ENCODE measurements at regions not wholly inside any gene's neighbourhood (a gene's known extent, or its start where the extent isn't known, plus 50 kb on each side); places are given as distances from the start of the nearest gene placed in this dataset.
"Not testable (repeated sequence)": the region's sequence is repeated elsewhere in the genome, so short reads cannot be mapped to it uniquely, and the experiment has no call there.

DNA sequence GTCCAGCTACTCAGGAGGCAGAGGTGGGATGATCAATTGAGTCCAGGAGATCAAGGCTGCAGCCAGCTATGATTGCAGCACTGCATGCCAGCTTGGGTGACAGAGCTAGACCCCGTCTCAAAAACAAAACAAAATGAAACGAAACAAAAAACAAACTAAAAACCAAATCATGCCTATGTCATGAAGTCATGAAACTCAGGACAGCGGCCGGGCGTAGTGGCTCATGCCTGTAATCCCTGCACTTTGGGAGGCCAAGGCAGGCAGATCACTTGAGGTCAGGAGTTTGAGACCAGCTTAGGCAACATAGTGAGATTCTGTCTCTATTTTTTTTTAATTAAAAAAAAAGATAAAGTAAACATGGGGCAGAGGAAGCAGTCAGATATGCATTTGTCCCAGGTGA lies 472.6 kb downstream of the GOLGA6L6 start:
- DNase-seq; CTCF ChIA-PET; POLR2A ChIA-PET; H3K4me3 Mint-ChIP-seq; H3K27ac Mint-ChIP-seq; H3K36me3 Mint-ChIP-seq (ENCODE audit: low read depth); H3K9me3 Mint-ChIP-seq; intact Hi-C loops (cut with micrococcal nuclease); H3K4me1 Mint-ChIP-seq; H3K27me3 Mint-ChIP-seq; ATAC-seq (ENCODE audit: low read depth): not testable (repeated sequence)

DNA sequence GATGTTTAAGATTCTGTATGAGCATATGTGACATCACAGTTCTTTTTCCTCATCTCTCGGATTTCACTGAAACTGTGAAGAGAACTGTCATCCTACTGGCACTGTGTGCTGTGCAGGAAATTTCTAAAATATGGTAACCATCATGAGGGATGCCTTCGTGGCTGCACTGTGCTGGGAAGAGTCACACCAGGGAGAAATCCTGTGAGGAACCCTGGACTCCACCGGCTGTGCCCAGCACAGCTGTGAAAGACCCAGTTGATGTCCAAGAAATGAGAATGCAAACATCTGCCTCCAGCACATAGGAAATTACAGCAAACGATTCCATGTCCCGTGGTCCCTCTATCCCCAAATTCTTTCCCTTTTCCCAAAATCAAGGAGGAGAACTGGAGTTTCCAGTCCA lies 475.4 kb downstream of the GOLGA6L6 start:
- CTCF ChIA-PET; POLR2A ChIA-PET; H3K4me3 Mint-ChIP-seq; ATAC-seq (ENCODE audit: low read depth); H3K27ac Mint-ChIP-seq; H3K36me3 Mint-ChIP-seq (ENCODE audit: low read depth); H3K9me3 Mint-ChIP-seq; H3K4me1 Mint-ChIP-seq; intact Hi-C loops (cut with micrococcal nuclease); H3K27me3 Mint-ChIP-seq; DNase-seq: not testable (repeated sequence)

DNA sequence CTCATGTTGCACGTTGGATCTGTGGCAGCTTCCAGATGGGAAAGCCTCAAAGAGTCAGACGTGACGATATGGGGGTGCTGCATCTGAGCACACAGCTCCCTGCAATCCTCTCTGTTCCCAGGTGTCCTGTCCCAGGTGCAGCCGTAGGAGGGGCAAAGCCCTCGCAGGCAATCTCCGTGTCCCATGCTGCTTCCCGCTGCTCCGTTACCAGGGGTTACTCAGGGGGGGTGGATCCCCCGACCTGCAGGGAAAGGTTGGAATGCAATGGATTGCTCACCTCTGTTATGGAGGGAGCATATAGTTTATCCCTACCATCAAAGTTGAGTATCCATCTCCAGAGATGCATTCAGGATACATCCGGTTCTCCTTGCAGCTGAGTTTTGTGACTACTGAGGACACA lies 476.1 kb downstream of the GOLGA6L6 start:
- H3K36me3 Mint-ChIP-seq (ENCODE audit: low read depth); ATAC-seq (ENCODE audit: low read depth); intact Hi-C loops (cut with micrococcal nuclease); CTCF ChIA-PET; POLR2A ChIA-PET; DNase-seq; H3K4me1 Mint-ChIP-seq; H3K27me3 Mint-ChIP-seq; H3K9me3 Mint-ChIP-seq; H3K4me3 Mint-ChIP-seq; H3K27ac Mint-ChIP-seq: not testable (repeated sequence)

DNA sequence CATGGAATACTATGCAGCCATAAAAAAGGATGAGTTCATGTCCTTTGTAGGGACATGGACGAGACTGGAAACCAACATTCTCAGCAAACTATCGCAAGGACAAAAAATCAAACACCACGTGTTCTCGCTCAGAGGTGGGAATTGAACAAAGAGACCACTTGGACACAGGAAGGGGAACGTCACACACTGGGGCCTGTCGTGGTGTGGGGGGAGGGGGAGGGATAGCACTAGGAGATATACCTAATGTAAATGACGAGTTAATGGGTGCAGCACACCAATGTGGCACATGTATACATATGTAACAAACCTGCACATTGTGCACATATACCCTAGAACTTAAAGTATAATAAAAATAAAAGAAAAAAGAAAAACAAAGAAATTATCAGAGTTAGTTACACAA lies 478.4 kb downstream of the GOLGA6L6 start:
- H3K4me3 Mint-ChIP-seq; H3K27ac Mint-ChIP-seq; H3K9me3 Mint-ChIP-seq; H3K36me3 Mint-ChIP-seq (ENCODE audit: low read depth); H3K4me1 Mint-ChIP-seq; DNase-seq; POLR2A ChIA-PET; intact Hi-C loops (cut with micrococcal nuclease); H3K27me3 Mint-ChIP-seq; CTCF ChIA-PET; ATAC-seq (ENCODE audit: low read depth): not testable (repeated sequence)

DNA sequence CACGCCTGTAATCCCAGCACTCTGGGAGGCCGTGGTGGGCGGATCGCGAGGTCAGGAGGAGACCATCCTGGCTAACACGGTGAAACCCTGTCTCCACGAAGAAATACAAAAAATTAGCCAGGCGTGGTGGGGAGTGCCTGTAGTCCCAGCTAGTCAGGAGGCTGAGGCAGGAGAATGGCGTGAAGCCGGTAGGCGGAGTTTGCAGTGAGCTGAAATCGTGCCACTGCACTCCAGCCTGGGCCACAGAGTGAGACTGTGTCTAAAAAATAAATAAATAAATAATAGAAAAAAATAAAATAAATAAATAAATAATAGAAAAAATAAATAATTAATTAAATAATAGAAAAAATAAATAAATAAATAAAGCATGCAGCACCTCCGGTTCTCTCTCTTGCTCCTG lies 480.8 kb downstream of the GOLGA6L6 start:
- H3K4me3 Mint-ChIP-seq; ATAC-seq (ENCODE audit: low read depth); H3K4me1 Mint-ChIP-seq; H3K9me3 Mint-ChIP-seq; DNase-seq; H3K36me3 Mint-ChIP-seq (ENCODE audit: low read depth); H3K27me3 Mint-ChIP-seq; CTCF ChIA-PET; intact Hi-C loops (cut with micrococcal nuclease); POLR2A ChIA-PET; H3K27ac Mint-ChIP-seq: not testable (repeated sequence)

DNA sequence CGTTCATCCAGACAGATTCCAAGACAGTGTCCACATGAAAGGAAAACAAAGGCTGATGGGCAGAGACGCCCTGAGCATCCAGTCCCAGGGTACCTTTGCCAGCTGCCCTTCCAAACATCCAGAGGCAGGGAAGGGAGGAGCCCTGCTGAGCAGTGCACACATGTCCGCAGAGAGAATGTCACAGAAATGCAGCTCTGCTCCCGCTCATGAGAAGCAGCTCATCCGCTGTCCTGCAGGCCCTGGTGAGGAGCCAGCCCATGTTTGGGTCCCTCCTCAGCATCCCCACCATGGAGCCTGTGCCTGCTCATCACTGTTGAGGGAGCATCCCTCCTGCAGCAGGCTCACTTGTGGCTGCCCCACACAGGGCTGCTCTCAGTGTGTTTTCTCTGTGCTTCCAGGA lies 484.7 kb downstream of the GOLGA6L6 start:
- H3K9me3 Mint-ChIP-seq; ATAC-seq (ENCODE audit: low read depth); POLR2A ChIA-PET; intact Hi-C loops (cut with micrococcal nuclease); CTCF ChIA-PET; H3K27me3 Mint-ChIP-seq; DNase-seq; H3K4me1 Mint-ChIP-seq; H3K27ac Mint-ChIP-seq; H3K36me3 Mint-ChIP-seq (ENCODE audit: low read depth); H3K4me3 Mint-ChIP-seq: not testable (repeated sequence)

DNA sequence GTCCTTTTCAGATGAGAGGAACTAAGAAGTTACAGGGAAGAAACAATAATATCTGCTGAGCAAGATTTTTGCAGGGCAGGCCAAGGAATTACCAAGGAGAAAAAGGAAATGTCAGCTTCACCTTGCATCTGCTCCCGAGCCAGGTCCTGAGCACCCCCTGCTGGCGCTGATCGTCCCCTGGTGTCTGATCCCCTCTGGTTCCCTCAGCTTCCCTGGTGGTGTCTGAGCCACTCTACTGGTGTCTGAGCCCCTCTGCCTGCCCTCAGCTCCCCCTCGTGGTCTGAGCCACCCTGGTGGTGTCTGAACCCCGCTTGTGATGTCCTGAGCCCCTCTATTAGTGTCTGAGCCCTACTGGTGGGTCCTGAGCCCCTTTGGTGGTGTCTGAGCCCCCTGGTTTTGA lies 485.7 kb downstream of the GOLGA6L6 start:
- H3K4me1 Mint-ChIP-seq; intact Hi-C loops (cut with micrococcal nuclease); H3K27ac Mint-ChIP-seq; H3K9me3 Mint-ChIP-seq; POLR2A ChIA-PET; H3K36me3 Mint-ChIP-seq (ENCODE audit: low read depth); CTCF ChIA-PET; ATAC-seq (ENCODE audit: low read depth); H3K27me3 Mint-ChIP-seq; DNase-seq; H3K4me3 Mint-ChIP-seq: not testable (repeated sequence)

DNA sequence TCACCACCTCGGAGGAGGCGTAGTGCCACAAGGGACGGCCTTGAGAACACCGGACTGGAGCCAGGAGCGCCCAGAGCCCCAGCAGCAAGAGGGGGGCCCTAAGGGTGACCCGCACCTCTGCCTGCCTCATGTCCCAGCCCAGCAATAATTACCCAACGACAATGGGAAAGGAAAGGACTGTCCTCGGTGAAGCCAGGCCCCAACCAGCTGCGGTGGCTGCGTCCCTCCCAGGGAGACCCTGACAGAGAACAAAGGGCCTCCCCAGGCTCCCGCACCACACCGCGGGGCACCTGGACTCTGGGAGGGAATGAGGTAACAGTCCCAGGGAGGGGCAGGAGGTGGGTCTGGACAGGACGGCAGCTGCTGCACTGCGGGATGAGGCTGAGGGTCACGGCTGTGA lies 493.4 kb downstream of the GOLGA6L6 start:
- ATAC-seq (ENCODE audit: low read depth); H3K27me3 Mint-ChIP-seq; H3K27ac Mint-ChIP-seq; H3K4me1 Mint-ChIP-seq; CTCF ChIA-PET; intact Hi-C loops (cut with micrococcal nuclease); H3K9me3 Mint-ChIP-seq; H3K36me3 Mint-ChIP-seq (ENCODE audit: low read depth); H3K4me3 Mint-ChIP-seq; DNase-seq; POLR2A ChIA-PET: not testable (repeated sequence)

DNA sequence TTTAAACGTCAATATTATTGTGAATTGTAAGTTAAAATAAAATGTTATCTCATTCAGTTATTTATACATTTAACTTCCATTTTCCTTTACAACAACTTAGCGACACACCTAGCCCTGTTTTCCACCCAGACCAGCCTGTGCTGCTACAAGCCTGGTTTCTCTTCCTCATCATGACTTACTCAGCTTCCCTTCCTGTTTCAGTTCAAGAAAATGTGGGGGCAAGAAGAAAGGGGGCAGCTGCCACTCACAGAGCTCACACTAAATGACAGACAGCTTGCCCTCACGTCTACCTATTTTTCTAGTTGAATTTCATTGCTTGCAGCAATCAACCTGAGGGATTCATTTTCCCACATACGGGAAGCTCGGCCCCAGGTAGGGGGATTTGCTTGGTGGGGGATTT lies 496.4 kb downstream of the GOLGA6L6 start:
- ATAC-seq (ENCODE audit: low read depth); CTCF ChIA-PET; H3K4me3 Mint-ChIP-seq; intact Hi-C loops (cut with micrococcal nuclease); H3K4me1 Mint-ChIP-seq; H3K9me3 Mint-ChIP-seq; H3K27me3 Mint-ChIP-seq; POLR2A ChIA-PET; DNase-seq; H3K36me3 Mint-ChIP-seq (ENCODE audit: low read depth); H3K27ac Mint-ChIP-seq: not testable (repeated sequence)

DNA sequence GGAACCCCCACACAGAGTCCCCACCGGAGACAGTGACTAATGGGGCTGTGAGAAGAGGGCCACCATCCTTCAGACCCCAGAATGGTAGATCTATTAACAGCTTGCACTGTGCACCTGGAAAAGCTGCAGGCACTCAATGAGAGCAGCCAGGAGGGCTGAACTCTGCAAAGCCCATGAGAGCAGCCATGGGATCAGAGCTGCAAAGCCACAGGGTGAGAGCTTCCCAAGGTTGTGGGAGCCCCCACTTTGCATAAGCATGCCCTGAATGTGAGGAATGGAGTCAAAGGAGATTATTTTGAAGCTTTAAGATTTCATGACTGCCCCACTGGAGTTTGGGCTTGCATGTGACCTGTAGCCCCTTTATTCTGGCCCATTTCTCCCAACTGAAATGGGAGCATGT lies 500.9 kb downstream of the GOLGA6L6 start:
- H3K36me3 Mint-ChIP-seq (ENCODE audit: low read depth); H3K27me3 Mint-ChIP-seq; H3K27ac Mint-ChIP-seq; H3K4me3 Mint-ChIP-seq; intact Hi-C loops (cut with micrococcal nuclease); DNase-seq; ATAC-seq (ENCODE audit: low read depth); CTCF ChIA-PET; POLR2A ChIA-PET; H3K4me1 Mint-ChIP-seq; H3K9me3 Mint-ChIP-seq: not testable (repeated sequence)

DNA sequence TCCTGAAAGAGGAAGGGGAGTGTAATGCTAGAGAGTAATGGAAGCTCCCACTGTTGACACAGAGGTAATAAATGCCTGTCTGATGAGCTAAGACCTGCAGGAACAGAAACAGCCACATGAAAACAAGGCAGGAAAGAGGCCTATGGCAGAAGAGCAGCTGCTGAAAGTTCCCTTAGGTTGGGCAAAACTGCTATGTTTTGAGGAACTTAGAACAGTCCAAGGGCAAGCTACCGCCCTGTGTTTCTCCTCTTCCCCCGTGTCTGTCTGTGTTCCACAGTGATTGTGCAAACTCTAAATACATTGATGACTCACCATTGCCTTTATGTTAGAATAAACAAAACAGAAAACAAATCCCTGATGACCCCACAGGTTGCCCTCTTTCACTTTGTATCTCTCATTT lies 516.6 kb downstream of the GOLGA6L6 start:
- H3K27ac Mint-ChIP-seq, H3K4me3 Mint-ChIP-seq: not testable (repeated sequence)

DNA sequence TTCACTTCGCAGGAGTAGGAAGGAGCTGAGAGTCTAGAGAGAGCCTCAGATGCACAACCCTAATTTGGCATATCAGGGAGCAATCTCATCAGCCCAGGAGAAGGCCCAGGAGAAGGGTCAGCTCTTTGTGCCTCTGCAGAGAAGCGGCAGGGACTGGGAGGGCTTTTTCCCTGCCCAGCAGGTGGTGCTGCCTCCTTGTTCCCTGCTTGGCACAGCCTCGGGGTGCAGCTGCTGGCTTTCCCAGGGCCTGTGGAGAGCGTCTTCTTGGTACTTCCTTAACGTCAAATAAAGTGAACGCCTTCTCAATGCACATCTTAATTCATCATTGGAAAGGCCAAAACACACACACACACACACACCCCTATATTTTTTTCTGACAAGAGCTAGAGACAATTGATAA lies 519.3 kb downstream of the GOLGA6L6 start:
- H3K4me1 Mint-ChIP-seq; H3K36me3 Mint-ChIP-seq (ENCODE audit: low read depth); CTCF ChIA-PET; H3K27me3 Mint-ChIP-seq; H3K4me3 Mint-ChIP-seq; ATAC-seq (ENCODE audit: low read depth); H3K27ac Mint-ChIP-seq; H3K9me3 Mint-ChIP-seq; DNase-seq; intact Hi-C loops (cut with micrococcal nuclease); POLR2A ChIA-PET: not testable (repeated sequence)

More for the DNA sequence above, 516.6 kb downstream of the GOLGA6L6 start:
- H3K9me3 Mint-ChIP-seq; CTCF ChIA-PET; intact Hi-C loops (cut with micrococcal nuclease); H3K36me3 Mint-ChIP-seq (ENCODE audit: low read depth); POLR2A ChIA-PET; H3K4me1 Mint-ChIP-seq; H3K27me3 Mint-ChIP-seq; DNase-seq; ATAC-seq (ENCODE audit: low read depth): not testable (repeated sequence)

DNA sequence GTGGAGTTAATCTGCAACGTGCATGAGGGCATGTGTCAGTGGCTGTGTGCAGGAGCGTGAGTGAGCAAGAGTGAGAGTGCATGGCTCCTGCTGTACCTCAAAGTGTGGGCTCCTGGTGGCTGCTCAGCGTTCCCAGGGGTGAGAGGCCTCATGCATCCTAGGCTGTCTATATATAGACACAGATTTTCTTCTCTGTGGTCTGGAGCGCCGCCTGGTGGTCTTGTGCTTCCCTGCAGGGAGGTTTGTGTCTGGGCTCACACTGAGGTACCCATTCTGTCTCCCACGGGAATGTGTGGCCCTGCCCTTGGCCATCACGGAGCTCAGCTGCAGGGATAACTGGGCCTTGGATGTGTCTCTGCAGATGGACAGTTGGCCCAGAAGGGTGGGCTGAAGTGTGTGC lies 520.2 kb downstream of the GOLGA6L6 start:
- ATAC-seq (ENCODE audit: low read depth); intact Hi-C loops (cut with micrococcal nuclease); CTCF ChIA-PET; H3K9me3 Mint-ChIP-seq; H3K4me1 Mint-ChIP-seq; POLR2A ChIA-PET; DNase-seq; H3K36me3 Mint-ChIP-seq (ENCODE audit: low read depth); H3K27ac Mint-ChIP-seq; H3K27me3 Mint-ChIP-seq; H3K4me3 Mint-ChIP-seq: not testable (repeated sequence)

Measured in activated B cell treated with CpG ODN at 0.5 μM for 24 hours (primary cell).